Lung (tissue), 11 donors: ENCODE measurements at regions not wholly inside any gene's neighbourhood (a gene's known extent, or its start where the extent isn't known, plus 50 kb on each side); places are given as distances from the start of the nearest gene placed in this dataset.

ENCODE experiments used
- ATAC-seq: fragments of 200-7000 bp; cut with Tn5 transposase; one replicate; pipeline ENCODE4 v1.9.1; 2020; ENCODE audit warnings: moderate number of reproducible peaks; ENCODE audit not compliant: insufficient read depth, low FRiP score
- DNase-seq, 3 donors: peaks; one replicate each; pipeline ENCODE4 v3.0.0-alpha.2; 2013 to 2017
- H3K27ac ChIP-seq, 2 donors: one replicate each; pipeline ENCODE4 v1.5.1; 2013; ENCODE audit warnings: mild to moderate bottlenecking in 2 of 2, moderate library complexity in 2 of 2, control low read depth in 1 of 2, inconsistent platforms in 1 of 2, low read depth in 1 of 2, low read length in 1 of 2
- H3K27me3 ChIP-seq, 3 donors: one replicate each; pipeline ENCODE4 v1.5.1; 2013; ENCODE audit warnings: low read length in 2 of 3; ENCODE audit not compliant: control insufficient read depth in 3 of 3, insufficient read depth in 3 of 3
- H3K36me3 ChIP-seq, 4 donors: one replicate each; pipeline ENCODE4 v1.5.1; 2013; ENCODE audit warnings: low read length in 4 of 4, mild to moderate bottlenecking in 1 of 4, moderate library complexity in 1 of 4; ENCODE audit not compliant: control insufficient read depth in 4 of 4, insufficient read depth in 4 of 4
- H3K4me1 ChIP-seq, 5 donors: one replicate each; pipeline ENCODE4 v1.5.1; 2013; ENCODE audit warnings: low read length in 5 of 5, mild to moderate bottlenecking in 2 of 5, moderate library complexity in 1 of 5; ENCODE audit not compliant: control insufficient read depth in 5 of 5, insufficient read depth in 5 of 5
- H3K4me3 ChIP-seq: one replicate; pipeline ENCODE4 v1.5.1; 2013; ENCODE audit warnings: mild to moderate bottlenecking, control low read depth, moderate library complexity
- H3K9ac ChIP-seq, 2 donors: one replicate each; pipeline ENCODE4 v1.5.1; 2013; ENCODE audit warnings: low read length in 2 of 2, control low read depth in 1 of 2; ENCODE audit not compliant: insufficient read depth in 1 of 2
- H3K9me3 ChIP-seq, 4 donors: one replicate each; pipeline ENCODE4 v1.5.1; 2013; ENCODE audit warnings: low read length in 3 of 4, mild to moderate bottlenecking in 1 of 4, moderate library complexity in 1 of 4; ENCODE audit not compliant: control insufficient read depth in 4 of 4, insufficient read depth in 3 of 4
- WGBS, 2 donors: extraction: QIAGEN DNeasy Blood & Tissue Kit; methylation state at CpG; one replicate each; pipeline ENCODE4 v1.1.7; 2013; 5-methylcytosine and 5-hydroxymethylcytosine counted together
- TF ChIP-seq, protein P1 (sequence below): IDR thresholded peaks from 2 replicates; pipeline ENCODE4 v1.5.1; 2012; ENCODE audit warnings: mild to moderate bottlenecking; ENCODE audit errors: control extremely low read depth, extremely low read depth
- donor health status: control.
- donor health status: control.
- donor health status: Bipolar disorder and iron deficiency.
- donor health status: healthy.
- donor health status: DM: yes; HTN: yes; CAD: no.

DNA sequence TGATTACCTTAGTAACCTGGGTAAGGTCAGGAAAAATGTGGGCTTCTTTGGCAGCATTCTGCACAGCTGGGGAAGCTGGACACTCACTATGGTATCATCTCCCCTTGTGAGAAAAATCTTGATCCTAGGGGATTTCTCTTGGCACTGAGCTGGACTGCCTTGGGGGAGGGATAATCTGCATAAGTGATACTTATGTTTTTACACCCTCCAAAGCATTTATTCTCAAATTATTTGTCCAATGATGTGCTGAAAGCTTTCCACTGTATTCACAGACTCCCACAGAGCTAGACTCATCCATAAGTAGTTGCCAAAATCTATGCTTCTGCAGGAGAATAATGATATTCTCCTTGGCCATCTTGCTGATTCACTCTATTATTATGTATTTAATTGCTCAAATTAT, 121.5 kb upstream of the CNR1 start:
- DNase-seq (no peak), ATAC-seq (no peak)
- H3K27ac ChIP-seq, result no peak overlapping the region
- no peaks in the 10 kb centered on the region for H3K4me1 ChIP-seq
- H3K36me3 ChIP-seq, result no peaks in the 10 kb centered on the region
- H3K9me3 ChIP-seq, result peaks cover 0 to 8% (median 3%) of the 10 kb centered on the region in 4 donors
- TF ChIP-seq, protein P1, sequence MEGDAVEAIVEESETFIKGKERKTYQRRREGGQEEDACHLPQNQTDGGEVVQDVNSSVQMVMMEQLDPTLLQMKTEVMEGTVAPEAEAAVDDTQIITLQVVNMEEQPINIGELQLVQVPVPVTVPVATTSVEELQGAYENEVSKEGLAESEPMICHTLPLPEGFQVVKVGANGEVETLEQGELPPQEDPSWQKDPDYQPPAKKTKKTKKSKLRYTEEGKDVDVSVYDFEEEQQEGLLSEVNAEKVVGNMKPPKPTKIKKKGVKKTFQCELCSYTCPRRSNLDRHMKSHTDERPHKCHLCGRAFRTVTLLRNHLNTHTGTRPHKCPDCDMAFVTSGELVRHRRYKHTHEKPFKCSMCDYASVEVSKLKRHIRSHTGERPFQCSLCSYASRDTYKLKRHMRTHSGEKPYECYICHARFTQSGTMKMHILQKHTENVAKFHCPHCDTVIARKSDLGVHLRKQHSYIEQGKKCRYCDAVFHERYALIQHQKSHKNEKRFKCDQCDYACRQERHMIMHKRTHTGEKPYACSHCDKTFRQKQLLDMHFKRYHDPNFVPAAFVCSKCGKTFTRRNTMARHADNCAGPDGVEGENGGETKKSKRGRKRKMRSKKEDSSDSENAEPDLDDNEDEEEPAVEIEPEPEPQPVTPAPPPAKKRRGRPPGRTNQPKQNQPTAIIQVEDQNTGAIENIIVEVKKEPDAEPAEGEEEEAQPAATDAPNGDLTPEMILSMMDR, result no peak
- H3K9ac ChIP-seq, result no peak overlapping the region
- H3K4me3 ChIP-seq, result no peak overlapping the region
- H3K27me3 ChIP-seq, result no peaks in the 10 kb centered on the region

DNA sequence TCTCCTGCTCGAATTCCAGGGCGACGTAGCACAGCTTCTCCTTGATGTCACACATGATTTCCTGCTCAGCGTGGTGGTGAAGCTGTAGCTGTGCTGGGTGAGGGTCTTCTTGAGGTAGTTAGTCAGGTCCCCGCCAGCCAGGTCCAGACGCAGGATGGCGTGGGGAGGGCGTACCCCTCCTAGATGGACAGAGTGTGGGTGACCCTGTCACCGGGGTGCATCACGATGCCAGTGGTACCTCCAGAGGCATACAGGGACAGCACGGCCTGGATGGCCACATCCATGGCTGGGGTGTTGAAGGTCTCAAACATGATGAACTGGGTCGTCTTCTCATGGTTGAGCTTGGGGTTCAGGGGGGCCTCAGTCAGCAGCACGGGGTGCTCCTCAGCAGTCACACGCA, 110.2 kb upstream of the CNR1 start:
- Histone ChIP-seq H3K27me3 (no peaks in the 10 kb centered on the region), H3K9ac (no peak overlapping the region), H3K27ac (no peak overlapping the region), H3K9me3 (peaks cover 0 to 6% (median 0%) of the 10 kb centered on the region in 4 donors), H3K36me3 (no peaks in the 10 kb centered on the region), H3K4me3 (no peak overlapping the region), H3K4me1 (no peaks in the 10 kb centered on the region)
- ATAC-seq (no peak), DNase-seq (no peak)
- TF ChIP-seq, protein P1, result no peak
- WGBS, 2 donors, result 92 to 95% methylated on average over 14 of the region's 14 CpGs

DNA sequence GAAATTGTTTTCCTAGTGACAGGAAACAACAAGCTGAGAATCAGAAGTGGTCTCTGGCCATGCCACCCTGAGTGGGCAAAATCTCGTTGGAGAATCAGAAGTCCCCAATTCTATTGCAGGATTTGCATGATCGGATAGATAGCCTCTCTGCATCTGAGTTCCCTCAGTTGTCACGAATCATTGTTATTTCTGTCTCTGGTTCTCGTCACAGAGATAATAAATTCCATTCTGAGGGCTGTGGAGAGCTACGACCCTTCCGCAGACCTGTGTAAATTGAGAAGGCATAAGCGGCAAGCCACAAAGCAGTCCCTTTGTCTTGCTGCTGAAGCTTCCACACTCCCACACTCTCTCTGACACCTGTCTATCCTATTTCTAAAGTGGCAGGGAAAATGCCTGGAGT, 102.4 kb upstream of the CNR1 start:
- H3K9me3 ChIP-seq, result no peaks in the 10 kb centered on the region
- no peak overlapping the region for H3K27ac ChIP-seq
- H3K4me1 ChIP-seq, result no peaks in the 10 kb centered on the region
- WGBS, 2 donors, result 31 to 49% methylated on average over 7 of the region's 7 CpGs
- no peak overlapping the region for H3K9ac ChIP-seq
- no peak for DNase-seq
- ATAC-seq, result no peak
- no peaks in the 10 kb centered on the region for H3K36me3 ChIP-seq
- H3K4me3 ChIP-seq, result no peak overlapping the region
- no peaks in the 10 kb centered on the region for H3K27me3 ChIP-seq
- TF ChIP-seq, protein P1, result no peak

DNA sequence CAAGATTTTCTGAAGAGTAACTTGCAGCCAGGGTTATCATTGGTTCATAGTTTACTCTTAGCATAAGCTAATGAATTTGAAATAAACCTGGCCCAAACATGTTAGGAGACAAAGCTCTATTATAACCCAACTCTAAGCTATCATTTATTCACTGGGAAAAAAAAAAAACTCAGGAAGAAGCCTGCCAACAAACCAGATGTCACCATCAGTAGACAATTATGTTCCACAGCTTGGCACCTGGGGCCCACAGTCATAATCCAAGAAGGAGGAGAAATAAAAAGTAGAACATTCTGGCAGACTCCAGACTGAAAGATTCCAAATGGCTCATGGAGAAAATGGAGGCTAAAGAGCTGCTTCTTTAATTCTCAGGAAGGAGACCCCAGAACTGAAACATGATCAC, 100.0 kb upstream of the CNR1 start:
- Histone ChIP-seq H3K27ac (no peak overlapping the region), H3K4me3 (no peak overlapping the region), H3K27me3 (no peaks in the 10 kb centered on the region), H3K9me3 (no peaks in the 10 kb centered on the region), H3K36me3 (no peaks in the 10 kb centered on the region), H3K4me1 (no peaks in the 10 kb centered on the region), H3K9ac (no peak overlapping the region)
- no peak for DNase-seq
- TF ChIP-seq, protein P1, result no peak
- ATAC-seq, result no peak
